GM12874 (cell line): ENCODE measurements at regions not wholly inside any gene's neighbourhood (a gene's known extent, or its start where the extent isn't known, plus 50 kb on each side); places are given as distances from the start of the nearest gene placed in this dataset.

Experiments
- CTCF ChIP-seq: IDR thresholded peaks from 2 replicates; pipeline ENCODE4 v1.5.1; 2011; ENCODE audit warnings: low read depth, mild to moderate bottlenecking, control low read depth, low read length, moderate library complexity; ENCODE audit not compliant: insufficient read depth

GRCh38 chr1:104073463-104073902, 323.8 kb downstream of the AMY1C start:
- TF ChIP-seq CTCF: no peak

GRCh38 chr1:104082221-104082620, 332.5 kb downstream of the AMY1C start:
- no peak for TF ChIP-seq CTCF

GRCh38 chr1:104084380-104084779, 334.7 kb downstream of the AMY1C start:
- TF ChIP-seq CTCF: no peak

- no peak for TF ChIP-seq CTCF
Observed at GRCh38 chr1:104092698-104093097, 343.0 kb downstream of the AMY1C start.

- no peak for TF ChIP-seq CTCF
Observed at GRCh38 chr1:104098837-104099236, 349.1 kb downstream of the AMY1C start.

GRCh38 chr1:104100115-104100514, 350.4 kb downstream of the AMY1C start:
- TF ChIP-seq CTCF: no peak

- no peak for TF ChIP-seq CTCF
Observed at GRCh38 chr1:104105465-104105864, 355.8 kb downstream of the AMY1C start.

- no peak for TF ChIP-seq CTCF
Observed at GRCh38 chr1:104120525-104120924, 370.8 kb downstream of the AMY1C start.
